GM23248 (cell line): ENCODE measurements at regions not wholly inside any gene's neighbourhood (a gene's known extent, or its start where the extent isn't known, plus 50 kb on each side); places are given as distances from the start of the nearest gene placed in this dataset.

Experiments used
- DNase-seq: peaks from one replicate; pipeline ENCODE4 v3.0.0-alpha.2; 2015
- H2AFZ ChIP-seq: fragments of 200-600 bp; sonication (generic); 2 replicates; pipeline ENCODE4 v1.6.1; 2016; ENCODE audit warnings: antibody characterized with exemption
- H3F3A ChIP-seq: fragments of 200-600 bp; sonication (generic); 2 replicates; pipeline ENCODE4 v1.6.1; 2016; ENCODE audit warnings: mild to moderate bottlenecking, antibody characterized with exemption, mixed run types; ENCODE audit not compliant: insufficient read depth
- H3K27ac ChIP-seq: fragments of 200-600 bp; sonication (generic); 2 replicates; pipeline ENCODE4 v1.5.1; 2016; ENCODE audit warnings: mild to moderate bottlenecking
- H3K27me3 ChIP-seq: fragments of 200-600 bp; sonication (generic); replicated peaks from 2 replicates; pipeline ENCODE4 v1.6.1; 2016; ENCODE audit warnings: mild to moderate bottlenecking; ENCODE audit not compliant: insufficient read depth
- H3K36me3 ChIP-seq: fragments of 200-600 bp; sonication (generic); 2 replicates; pipeline ENCODE4 v1.6.1; 2016; ENCODE audit warnings: low read depth, mild to moderate bottlenecking
- H3K4me1 ChIP-seq: fragments of 200-600 bp; sonication (generic); 2 replicates; pipeline ENCODE4 v1.6.1; 2016; ENCODE audit warnings: mild to moderate bottlenecking; ENCODE audit not compliant: insufficient read depth
- H3K4me2 ChIP-seq: fragments of 200-600 bp; sonication (generic); one replicate; pipeline ENCODE4 v1.6.1; 2016; ENCODE audit warnings: mild to moderate bottlenecking; ENCODE audit not compliant: unreplicated experiment
- H3K4me3 ChIP-seq: fragments of 200-600 bp; sonication (generic); 2 replicates; pipeline ENCODE4 v1.5.1; 2016; ENCODE audit warnings: mild to moderate bottlenecking
- H3K79me2 ChIP-seq: fragments of 200-600 bp; sonication (generic); 2 replicates; pipeline ENCODE4 v1.6.1; 2016; ENCODE audit warnings: mild to moderate bottlenecking; ENCODE audit not compliant: insufficient read depth
- H3K9ac ChIP-seq: fragments of 200-600 bp; sonication (generic); 2 replicates; pipeline ENCODE4 v1.6.1; 2016; ENCODE audit warnings: mild to moderate bottlenecking
- H3K9me2 ChIP-seq: fragments of 200-600 bp; sonication (generic); 2 replicates; pipeline ENCODE4 v1.6.1; 2016; ENCODE audit warnings: mixed run types, mild to moderate bottlenecking, moderate library complexity; ENCODE audit not compliant: insufficient read depth
- H3K9me3 ChIP-seq: fragments of 200-600 bp; sonication (generic); one replicate; pipeline ENCODE4 v1.6.1; 2017; ENCODE audit warnings: low read depth
- H4K20me1 ChIP-seq: fragments of 200-600 bp; sonication (generic); 2 replicates; pipeline ENCODE4 v1.6.0; 2016; ENCODE audit not compliant: insufficient read depth
- EZH2 ChIP-seq: fragments of 200-600 bp; sonication (generic); IDR thresholded peaks from 2 replicates; pipeline ENCODE4 v1.6.1; 2018; ENCODE audit warnings: antibody characterized with exemption, mild to moderate bottlenecking; ENCODE audit not compliant: insufficient read depth, poor library complexity, severe bottlenecking
- EZH2phosphoT487 ChIP-seq: fragments of 200-600 bp; sonication (generic); IDR thresholded peaks from 2 replicates; pipeline ENCODE4 v1.6.1; 2018; ENCODE audit warnings: antibody characterized with exemption, moderate library complexity, mild to moderate bottlenecking, low read depth; ENCODE audit not compliant: insufficient read depth
- WGBS, 2 experiments: methylation state at CpG; one replicate each; pipeline ENCODE4 v1.1.6; 2015 to 2017; ENCODE audit warnings: low lambda C conversion rate in 2 of 2, low coverage in 1 of 2; ENCODE audit errors: missing lambda C conversion rate in 2 of 2; 5-methylcytosine and 5-hydroxymethylcytosine counted together
- in situ Hi-C: fragments of 300-500 bp; cut with MboI; formaldehyde crosslinking; loops from 2 replicates; pipeline ENCODE4 v1.15.0; 2020

- WGBS, 2 experiments, result 59 to 73% methylated on average over 1 of the region's 1 CpG
- H3K4me1 ChIP-seq, result peaks cover 74% of the 10 kb centered on the region
- H3K27ac ChIP-seq, result peak overlapping the region; percentile 95
- no peaks in the 10 kb centered on the region for H3K36me3 ChIP-seq
- TF ChIP-seq EZH2phosphoT487 (no peak), EZH2 (no peak)
- peak overlapping the region; percentile 68 for H3K9ac ChIP-seq
- peaks cover 73% of the 10 kb centered on the region for H3F3A ChIP-seq
- in situ Hi-C loops, result no loop called here
- no peak for DNase-seq
- H2AFZ ChIP-seq, result no peak overlapping the region
- H4K20me1 ChIP-seq, result no peaks in the 10 kb centered on the region
- H3K4me3 ChIP-seq, result no peak overlapping the region
- peaks cover 3% of the 10 kb centered on the region; the same call in 1 of the 2 replicates for H3K9me2 ChIP-seq
- no peaks in the 10 kb centered on the region for H3K27me3 ChIP-seq
- H3K79me2 ChIP-seq, result no peaks in the 10 kb centered on the region
- peak overlapping the region; percentile 37 for H3K4me2 ChIP-seq
- H3K9me3 ChIP-seq, result no peaks in the 10 kb centered on the region
Observed at GRCh38 chr1:115170377-115170776, 81.1 kb upstream of the TSPAN2 start.

- in situ Hi-C loops, result no loop called here
- Histone ChIP-seq H3F3A (peaks cover 71% of the 10 kb centered on the region), H3K4me3 (no peak overlapping the region), H2AFZ (no peak overlapping the region), H3K9me3 (no peaks in the 10 kb centered on the region), H3K27ac (peak overlapping the region; percentile 95), H3K79me2 (no peaks in the 10 kb centered on the region), H3K36me3 (no peaks in the 10 kb centered on the region), H3K4me1 (peaks cover 72% of the 10 kb centered on the region), H3K27me3 (no peaks in the 10 kb centered on the region), H3K9me2 (peaks cover 3% of the 10 kb centered on the region; the same call in 1 of the 2 replicates), H3K9ac (peak overlapping the region; percentile 61; the same call in 1 of the 2 replicates), H4K20me1 (no peaks in the 10 kb centered on the region), H3K4me2 (peak overlapping the region; percentile 58)
- WGBS, 2 experiments, result 73 to 74% methylated on average over 4 of the region's 4 CpGs
- DNase-seq, result peak; percentile 70
- TF ChIP-seq EZH2phosphoT487 (no peak), EZH2 (no peak)
Observed at GRCh38 chr1:115168026-115168425, 78.7 kb upstream of the TSPAN2 start.

DNA sequence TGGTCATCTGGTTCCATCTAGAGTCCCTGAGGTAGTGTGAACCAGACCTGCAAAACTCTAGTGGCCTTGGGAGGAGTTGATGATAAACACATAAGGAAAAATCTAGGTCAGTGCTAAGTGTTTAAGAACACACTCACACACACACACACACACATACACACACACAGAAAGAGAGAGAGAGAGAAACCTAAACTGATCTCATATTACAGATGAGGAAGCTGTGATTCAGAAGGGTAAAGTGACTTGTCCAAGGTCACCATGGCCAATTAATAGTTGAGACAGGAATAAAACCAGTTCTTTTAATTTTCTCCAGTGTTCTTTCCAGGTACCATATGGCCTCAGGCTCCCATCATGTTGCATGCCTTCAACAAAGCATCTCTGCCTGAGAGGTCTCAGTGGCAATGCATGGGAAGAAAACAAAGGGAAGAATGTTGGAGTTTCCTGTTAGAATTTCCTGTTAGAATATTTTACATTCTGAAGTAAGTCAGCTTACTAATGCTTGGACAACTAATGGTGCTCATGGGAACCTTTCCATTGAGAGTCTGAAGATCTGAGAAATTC lies 77.3 kb upstream of the TSPAN2 start:
- H3K4me1 ChIP-seq, result peaks cover 61% of the 10 kb centered on the region

GRCh38 chr1:115165776-115166175 lies 76.5 kb upstream of the TSPAN2 start:
- Histone ChIP-seq H3K9me2 (no peaks in the 10 kb centered on the region), H2AFZ (no peak overlapping the region), H3K4me3 (no peak overlapping the region), H3K4me1 (peaks cover 52% of the 10 kb centered on the region), H4K20me1 (no peaks in the 10 kb centered on the region), H3K4me2 (no peak overlapping the region), H3K27ac (peak overlapping the region; percentile 95), H3K79me2 (no peaks in the 10 kb centered on the region), H3F3A (peaks cover 55% of the 10 kb centered on the region), H3K27me3 (no peaks in the 10 kb centered on the region), H3K9ac (no peak overlapping the region), H3K36me3 (no peaks in the 10 kb centered on the region), H3K9me3 (no peaks in the 10 kb centered on the region)
- in situ Hi-C loops, result no loop called here
- no peak for DNase-seq
- TF ChIP-seq EZH2 (no peak), EZH2phosphoT487 (no peak)

More for the DNA sequence above, 77.3 kb upstream of the TSPAN2 start:
- Histone ChIP-seq H3K27ac (peak overlapping the region; percentile 95), H3K9ac (0 out of 2 replicates have a peak overlapping the region, but pooled peaks have one; percentile 25), H4K20me1 (no peaks in the 10 kb centered on the region), H2AFZ (no peak overlapping the region), H3K9me2 (peaks cover 2% of the 10 kb centered on the region; the same call in 1 of the 2 replicates), H3K4me3 (no peak overlapping the region), H3K36me3 (no peaks in the 10 kb centered on the region), H3K4me2 (no peak overlapping the region), H3K27me3 (no peaks in the 10 kb centered on the region), H3K79me2 (no peaks in the 10 kb centered on the region), H3F3A (peaks cover 57% of the 10 kb centered on the region), H3K9me3 (no peaks in the 10 kb centered on the region)
- in situ Hi-C loops, result no loop called here
- DNase-seq, result peak; percentile 62
- no peak for TF ChIP-seq EZH2
- TF ChIP-seq EZH2phosphoT487, result no peak
